ENCODE measurements at regions not wholly inside any gene's neighbourhood (a gene's known extent, or its start where the extent isn't known, plus 50 kb on each side); places are given as distances from the start of the nearest gene placed in this dataset.

GRCh38 chr5:88396751-88397281, 128.2 kb upstream of the TMEM161B start (continued):
- no peak for TF ChIP-seq EP300 (conservative IDR thresholded peaks at IDR 0.05; ENCODE audit: poor library complexity, severe bottlenecking)

- Histone ChIP-seq H3K4me2 (ENCODE audit: low read length) (peak overlapping the region; percentile 63), H3K9ac (ENCODE audit: low read length) (peak overlapping the region; percentile 66)
These were observed 127.4 kb upstream of the TMEM161B start for GRCh38 chr5:88396000-88396535.

More at GRCh38 chr5:88396000-88396535, 127.4 kb upstream of the TMEM161B start:
- no peaks in the 10 kb centered on the region for H3K9me2 ChIP-seq (ENCODE audit: insufficient read depth, low read length)
- H3K4me3 ChIP-seq (ENCODE audit: low read length), result peak overlapping the region; percentile 58
- no peaks in the 10 kb centered on the region for H4K20me1 ChIP-seq (ENCODE audit: insufficient read depth)
- H3K27me3 ChIP-seq (ENCODE audit: insufficient read depth, low read depth, low read length), result no peaks in the 10 kb centered on the region
- H2AFZ ChIP-seq (ENCODE audit: low read depth, low read length), result peak overlapping the region; percentile 14
- TF ChIP-seq TAF1 (IDR thresholded peaks at IDR 0.05; ENCODE audit: low read depth) (no peak), SMC3 (conservative IDR thresholded peaks at IDR 0.05; ENCODE audit: poor library complexity) (no peak), RAD21 (conservative IDR thresholded peaks at IDR 0.05) (no peak), EZH2 (IDR thresholded peaks at IDR 0.05; ENCODE audit: borderline replicate concordance, insufficient read depth, low read length, poor library complexity, severe bottlenecking) (no peak), REST (IDR thresholded peaks at IDR 0.05; ENCODE audit: borderline replicate concordance) (no peak), EP300 (conservative IDR thresholded peaks at IDR 0.05; ENCODE audit: poor library complexity, severe bottlenecking) (no peak), MXI1 (conservative IDR thresholded peaks at IDR 0.05; ENCODE audit: poor library complexity, severe bottlenecking) (no peak), POLR2AphosphoS5 (IDR thresholded peaks at IDR 0.05) (no peak), CTCF (IDR thresholded peaks at IDR 0.05; ENCODE audit: poor library complexity, severe bottlenecking) (no peak)
- peaks cover 79% of the 10 kb centered on the region for H3K79me2 ChIP-seq (replicated peaks; ENCODE audit: insufficient read depth, low read length)
- H3K36me3 ChIP-seq (ENCODE audit: insufficient read depth, low read length), result no peaks in the 10 kb centered on the region
- peaks cover 14% of the 10 kb centered on the region for H3F3A ChIP-seq (ENCODE audit: insufficient read depth, low read length, poor library complexity, severe bottlenecking)
- no peaks in the 10 kb centered on the region for H3K9me3 ChIP-seq (ENCODE audit: low read length)
- H3K27ac ChIP-seq (ENCODE audit: low read length), result peak overlapping the region; percentile 81

All from neural cell (in vitro differentiated cells).